ENCODE measurements at regions not wholly inside any gene's neighbourhood (a gene's known extent, or its start where the extent isn't known, plus 50 kb on each side); places are given as distances from the start of the nearest gene placed in this dataset.

- Histone ChIP-seq H3K4me3 (ENCODE audit: low read length) (no peak overlapping the region), H3K4me1 (ENCODE audit: control insufficient read depth, insufficient read depth, low read length) (no peaks in the 10 kb centered on the region), H3K9me3 (ENCODE audit: control insufficient read depth, low read length) (no peaks in the 10 kb centered on the region), H3K9ac (ENCODE audit: low read length) (no peak overlapping the region), H3K27me3 (ENCODE audit: control insufficient read depth, insufficient read depth, low read length) (no peaks in the 10 kb centered on the region), H3K36me3 (ENCODE audit: control insufficient read depth, insufficient read depth, low read length) (no peaks in the 10 kb centered on the region)
Observed at GRCh38 chr7:68025369-68025768, 1028.7 kb downstream of the TYW1 start.

DNA sequence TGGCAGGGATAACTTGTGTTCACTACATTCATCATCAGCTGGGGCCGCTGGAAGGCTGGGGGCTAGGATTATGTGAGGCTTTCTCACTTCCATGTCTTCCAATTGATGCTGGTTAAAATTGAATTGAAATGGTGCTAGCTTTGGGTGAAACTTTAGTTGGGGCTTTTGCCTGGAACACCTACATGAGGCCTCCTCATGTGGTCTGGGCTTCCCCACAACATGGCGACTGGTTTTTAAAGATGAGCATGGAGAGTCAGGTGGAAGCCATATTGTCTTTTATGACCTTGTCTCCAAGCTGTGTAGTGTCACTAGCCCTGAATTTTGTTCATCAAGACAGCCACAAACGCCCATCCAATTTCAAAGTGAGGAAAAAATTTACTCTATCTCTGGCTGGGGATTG is 1033.9 kb downstream of the TYW1 start:
- no peaks in the 10 kb centered on the region for H3K27me3 ChIP-seq (ENCODE audit: control insufficient read depth, insufficient read depth, low read length)
- H3K36me3 ChIP-seq (ENCODE audit: control insufficient read depth, insufficient read depth, low read length): no peaks in the 10 kb centered on the region
- H3K9me3 ChIP-seq (ENCODE audit: control insufficient read depth, low read length): no peaks in the 10 kb centered on the region
- H3K4me1 ChIP-seq (ENCODE audit: control insufficient read depth, insufficient read depth, low read length): no peaks in the 10 kb centered on the region
- no peak overlapping the region for H3K4me3 ChIP-seq (ENCODE audit: low read length)
- no peak overlapping the region for H3K9ac ChIP-seq (ENCODE audit: low read length)

GRCh38 chr7:68031180-68031943 is 1034.7 kb downstream of the TYW1 start:
- no peaks in the 10 kb centered on the region for H3K4me1 ChIP-seq (ENCODE audit: control insufficient read depth, insufficient read depth, low read length)
- no peaks in the 10 kb centered on the region for H3K9me3 ChIP-seq (ENCODE audit: control insufficient read depth, low read length)
- no peaks in the 10 kb centered on the region for H3K27me3 ChIP-seq (ENCODE audit: control insufficient read depth, insufficient read depth, low read length)
- H3K9ac ChIP-seq (ENCODE audit: low read length): no peak overlapping the region
- H3K4me3 ChIP-seq (ENCODE audit: low read length): no peak overlapping the region
- no peaks in the 10 kb centered on the region for H3K36me3 ChIP-seq (ENCODE audit: control insufficient read depth, insufficient read depth, low read length)

DNA sequence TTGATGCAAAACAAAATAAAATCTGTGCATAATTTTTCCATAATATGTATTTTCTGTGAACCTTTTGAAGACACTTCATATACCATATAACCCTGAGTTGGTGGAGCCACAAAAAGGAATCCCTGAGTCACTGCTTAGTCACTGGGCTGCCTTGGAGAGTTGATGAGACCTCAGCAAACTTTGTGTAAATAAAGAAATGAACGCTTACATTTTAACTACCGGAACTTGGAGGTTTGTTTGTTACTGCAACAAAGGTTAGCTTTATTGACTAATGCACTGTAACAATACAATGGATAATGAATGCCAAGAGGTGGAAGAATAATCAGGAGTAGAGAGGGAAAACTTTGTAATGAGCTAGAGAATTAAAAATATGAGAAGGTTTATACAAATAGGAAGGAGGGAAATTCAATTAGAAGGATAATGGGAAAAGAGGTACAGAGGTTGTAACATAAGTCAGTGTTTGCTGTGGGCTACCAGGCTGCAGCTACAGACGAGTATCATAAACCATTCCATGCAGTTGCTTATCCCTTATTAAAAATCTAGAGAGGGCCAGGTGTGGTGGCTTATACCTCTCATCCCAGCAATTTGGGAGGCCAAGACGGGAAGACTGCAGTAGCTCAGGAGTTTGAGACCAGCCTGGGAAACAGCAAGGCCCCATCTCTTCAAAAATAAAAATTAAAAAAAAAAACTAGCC is 1042.1 kb downstream of the TYW1 start:
- H3K4me1 ChIP-seq (ENCODE audit: control insufficient read depth, insufficient read depth, low read length): no peaks in the 10 kb centered on the region
- no peaks in the 10 kb centered on the region for H3K27me3 ChIP-seq (ENCODE audit: control insufficient read depth, insufficient read depth, low read length)
- no peak overlapping the region for H3K4me3 ChIP-seq (ENCODE audit: low read length)
- no peaks in the 10 kb centered on the region for H3K36me3 ChIP-seq (ENCODE audit: control insufficient read depth, insufficient read depth, low read length)
- H3K9ac ChIP-seq (ENCODE audit: low read length): no peak overlapping the region
- no peaks in the 10 kb centered on the region for H3K9me3 ChIP-seq (ENCODE audit: control insufficient read depth, low read length)

- Histone ChIP-seq H3K4me3 (ENCODE audit: low read length) (no peak overlapping the region), H3K9ac (ENCODE audit: low read length) (no peak overlapping the region), H3K4me1 (ENCODE audit: control insufficient read depth, insufficient read depth, low read length) (no peaks in the 10 kb centered on the region), H3K27me3 (ENCODE audit: control insufficient read depth, insufficient read depth, low read length) (no peaks in the 10 kb centered on the region), H3K9me3 (ENCODE audit: control insufficient read depth, low read length) (no peaks in the 10 kb centered on the region), H3K36me3 (ENCODE audit: control insufficient read depth, insufficient read depth, low read length) (no peaks in the 10 kb centered on the region)
Observed at GRCh38 chr7:68041554-68041953, 1044.9 kb downstream of the TYW1 start.

DNA sequence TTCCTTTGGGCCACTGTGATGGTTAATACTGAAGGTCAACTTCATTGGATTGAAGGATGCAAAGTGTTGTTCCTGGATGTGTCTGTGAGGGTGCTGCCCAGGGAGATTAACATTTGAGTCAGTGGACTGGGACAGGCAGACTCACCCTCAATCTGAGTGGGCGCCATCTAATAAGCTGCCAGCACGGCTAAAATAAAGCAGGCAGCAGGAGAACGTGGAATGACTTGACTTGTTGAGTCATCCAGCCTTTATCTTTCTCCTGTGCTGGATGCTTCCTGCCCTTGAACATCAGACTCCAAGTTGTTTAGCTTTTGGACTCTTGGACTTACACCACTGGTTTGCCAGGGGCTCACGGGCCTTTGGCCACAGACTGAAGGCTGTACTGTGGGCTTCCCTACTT is 1046.9 kb downstream of the TYW1 start:
- Histone ChIP-seq H3K4me3 (ENCODE audit: low read length) (no peak overlapping the region), H3K27me3 (ENCODE audit: control insufficient read depth, insufficient read depth, low read length) (no peaks in the 10 kb centered on the region), H3K9me3 (ENCODE audit: control insufficient read depth, low read length) (no peaks in the 10 kb centered on the region), H3K9ac (ENCODE audit: low read length) (no peak overlapping the region), H3K36me3 (ENCODE audit: control insufficient read depth, insufficient read depth, low read length) (no peaks in the 10 kb centered on the region), H3K4me1 (ENCODE audit: control insufficient read depth, insufficient read depth, low read length) (no peaks in the 10 kb centered on the region)

GRCh38 chr7:68050627-68051026 is 1054.0 kb downstream of the TYW1 start:
- Histone ChIP-seq H3K9ac (ENCODE audit: low read length) (no peak overlapping the region), H3K9me3 (ENCODE audit: control insufficient read depth, low read length) (no peaks in the 10 kb centered on the region), H3K4me1 (ENCODE audit: control insufficient read depth, insufficient read depth, low read length) (no peaks in the 10 kb centered on the region), H3K4me3 (ENCODE audit: low read length) (no peak overlapping the region), H3K27me3 (ENCODE audit: control insufficient read depth, insufficient read depth, low read length) (no peaks in the 10 kb centered on the region), H3K36me3 (ENCODE audit: control insufficient read depth, insufficient read depth, low read length) (no peaks in the 10 kb centered on the region)

DNA sequence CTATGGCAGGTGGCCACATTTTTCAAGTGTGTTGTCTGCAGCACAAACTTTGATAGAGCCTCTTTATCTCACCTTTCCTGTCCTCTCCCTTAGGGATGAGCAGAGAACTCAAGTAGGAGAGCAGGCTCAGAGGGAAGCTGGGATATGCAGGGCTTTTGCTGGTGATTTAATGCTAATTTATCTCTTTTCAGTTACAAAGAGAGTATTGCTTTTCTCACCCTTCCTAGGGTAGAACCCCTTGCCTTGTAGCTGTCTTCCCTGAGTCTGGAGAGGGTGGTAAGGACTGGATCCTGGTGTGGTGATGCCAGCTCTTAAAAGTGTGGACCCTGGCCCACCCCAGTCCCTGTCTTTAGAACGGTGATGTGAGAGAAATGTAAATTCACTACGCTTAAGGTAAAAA is 1061.4 kb downstream of the TYW1 start:
- H3K4me1 ChIP-seq (ENCODE audit: control insufficient read depth, insufficient read depth, low read length): no peaks in the 10 kb centered on the region
- H3K4me3 ChIP-seq (ENCODE audit: low read length): no peak overlapping the region

DNA sequence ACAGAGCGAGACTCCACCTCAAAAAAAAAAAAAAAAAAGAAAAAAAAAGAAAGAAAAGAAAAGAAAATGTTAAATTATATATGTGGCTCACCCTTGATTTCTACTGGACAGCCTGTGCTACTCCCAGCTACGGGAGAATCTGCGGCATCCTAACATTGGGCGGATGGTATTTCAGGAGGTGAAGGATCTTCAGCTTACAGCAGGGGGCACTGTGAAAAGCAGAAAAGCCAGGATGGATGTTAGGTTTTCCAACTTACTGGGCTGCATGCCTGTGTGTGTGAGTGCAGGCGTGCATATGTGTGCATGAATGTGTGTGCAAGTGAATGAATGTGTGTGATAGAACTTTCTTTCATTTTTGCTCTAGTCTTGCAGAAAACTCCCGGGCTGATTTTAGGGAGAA is 1066.5 kb downstream of the TYW1 start:
- Histone ChIP-seq H3K27me3 (ENCODE audit: control insufficient read depth, insufficient read depth, low read length) (no peaks in the 10 kb centered on the region), H3K9ac (ENCODE audit: low read length) (no peak overlapping the region), H3K4me3 (ENCODE audit: low read length) (no peak overlapping the region), H3K9me3 (ENCODE audit: control insufficient read depth, low read length) (no peaks in the 10 kb centered on the region), H3K36me3 (ENCODE audit: control insufficient read depth, insufficient read depth, low read length) (no peaks in the 10 kb centered on the region), H3K4me1 (ENCODE audit: control insufficient read depth, insufficient read depth, low read length) (no peaks in the 10 kb centered on the region)

More for the DNA sequence above, 1061.4 kb downstream of the TYW1 start:
- no peak overlapping the region for H3K9ac ChIP-seq (ENCODE audit: low read length)
- H3K9me3 ChIP-seq (ENCODE audit: control insufficient read depth, low read length): no peaks in the 10 kb centered on the region
- H3K27me3 ChIP-seq (ENCODE audit: control insufficient read depth, insufficient read depth, low read length): no peaks in the 10 kb centered on the region
- no peaks in the 10 kb centered on the region for H3K36me3 ChIP-seq (ENCODE audit: control insufficient read depth, insufficient read depth, low read length)

DNA sequence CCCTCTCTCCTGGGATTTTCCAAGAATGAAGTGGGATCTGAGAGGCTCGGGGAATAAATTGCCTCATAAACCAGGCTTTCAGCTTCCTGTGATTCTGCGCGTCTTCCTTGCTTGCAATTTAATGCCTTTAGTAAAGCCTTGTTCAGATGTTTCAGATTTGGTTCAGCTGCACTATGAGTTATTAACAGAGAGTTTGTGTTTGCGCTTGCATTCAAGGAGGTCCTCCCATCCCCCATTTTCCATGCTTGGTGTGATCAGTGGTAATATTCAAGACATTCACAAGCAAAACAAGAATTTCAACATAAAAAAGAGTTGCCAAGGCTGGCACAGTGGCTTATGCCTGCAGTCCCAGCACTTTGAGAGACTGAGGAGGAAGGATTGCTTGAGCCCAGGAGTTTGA is 1068.9 kb downstream of the TYW1 start:
- Histone ChIP-seq H3K4me3 (ENCODE audit: low read length) (no peak overlapping the region), H3K4me1 (ENCODE audit: control insufficient read depth, insufficient read depth, low read length) (no peaks in the 10 kb centered on the region), H3K9me3 (ENCODE audit: control insufficient read depth, low read length) (no peaks in the 10 kb centered on the region), H3K9ac (ENCODE audit: low read length) (no peak overlapping the region), H3K27me3 (ENCODE audit: control insufficient read depth, insufficient read depth, low read length) (no peaks in the 10 kb centered on the region), H3K36me3 (ENCODE audit: control insufficient read depth, insufficient read depth, low read length) (no peaks in the 10 kb centered on the region)

DNA sequence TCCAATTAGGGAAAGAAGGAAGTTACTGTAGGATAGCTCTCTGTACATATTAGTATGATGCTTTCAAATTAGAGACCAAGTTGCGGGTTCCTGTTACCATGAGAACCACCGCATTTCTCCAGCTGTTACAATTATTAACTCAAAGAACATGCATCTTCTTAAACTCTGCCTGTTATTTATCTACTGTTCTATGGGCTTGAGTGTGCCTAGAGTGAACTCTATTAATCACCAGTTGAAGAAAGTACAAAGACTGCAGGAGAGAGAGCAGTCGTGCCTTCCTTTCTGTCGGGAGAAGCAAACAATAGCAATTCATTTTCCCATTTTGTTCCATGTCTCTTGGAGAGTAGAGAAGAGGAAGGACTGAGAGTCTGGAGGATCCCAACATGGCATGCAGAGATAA is 1071.2 kb downstream of the TYW1 start:
- Histone ChIP-seq H3K9me3 (ENCODE audit: control insufficient read depth, low read length) (no peaks in the 10 kb centered on the region), H3K9ac (ENCODE audit: low read length) (no peak overlapping the region), H3K27me3 (ENCODE audit: control insufficient read depth, insufficient read depth, low read length) (no peaks in the 10 kb centered on the region), H3K4me1 (ENCODE audit: control insufficient read depth, insufficient read depth, low read length) (no peaks in the 10 kb centered on the region), H3K4me3 (ENCODE audit: low read length) (no peak overlapping the region), H3K36me3 (ENCODE audit: control insufficient read depth, insufficient read depth, low read length) (no peaks in the 10 kb centered on the region)

- Histone ChIP-seq H3K9me3 (ENCODE audit: control insufficient read depth, low read length) (no peaks in the 10 kb centered on the region), H3K4me1 (ENCODE audit: control insufficient read depth, insufficient read depth, low read length) (no peaks in the 10 kb centered on the region)
Observed at GRCh38 chr7:68070992-68071391, 1074.4 kb downstream of the TYW1 start.

More at GRCh38 chr7:68070992-68071391, 1074.4 kb downstream of the TYW1 start:
- H3K9ac ChIP-seq (ENCODE audit: low read length): no peak overlapping the region
- no peaks in the 10 kb centered on the region for H3K36me3 ChIP-seq (ENCODE audit: control insufficient read depth, insufficient read depth, low read length)
- H3K27me3 ChIP-seq (ENCODE audit: control insufficient read depth, insufficient read depth, low read length): no peaks in the 10 kb centered on the region
- H3K4me3 ChIP-seq (ENCODE audit: low read length): no peak overlapping the region
